Thyroid gland (tissue), 4 donors: ENCODE measurements at regions not wholly inside any gene's neighbourhood (a gene's known extent, or its start where the extent isn't known, plus 50 kb on each side); places are given as distances from the start of the nearest gene placed in this dataset.

Source experiments
- CTCF ChIP-seq, 6 experiments: fragments of 200-600 bp in 3 of 6; fragments of 450-650 bp in 3 of 6; sonication (generic) in 3 of 6; IDR thresholded peaks; one replicate each; pipeline ENCODE4 v1.5.1; 2016 to 2019; ENCODE audit warnings: antibody characterized with exemption in 6 of 6, mild to moderate bottlenecking in 2 of 6, inconsistent platforms in 1 of 6, moderate library complexity in 1 of 6
- POLR2A ChIP-seq, 2 donors: fragments of 450-650 bp; IDR thresholded peaks; one replicate each; pipeline ENCODE4 v1.6.1; 2017; ENCODE audit warnings: antibody characterized with exemption in 2 of 2, mild to moderate bottlenecking in 2 of 2, moderate library complexity in 1 of 2

GRCh38 chr22:48603621-48604320 is 1223.9 kb downstream of the BRD1 start:
- TF ChIP-seq CTCF (IDR thresholded peaks at IDR 0.05) (no peak), POLR2A (IDR thresholded peaks at IDR 0.05) (no peak)
